Glomerular visceral epithelial cell (primary cell): ENCODE measurements at regions not wholly inside any gene's neighbourhood (a gene's known extent, or its start where the extent isn't known, plus 50 kb on each side); places are given as distances from the start of the nearest gene placed in this dataset.
"Not testable (repeated sequence)": the region's sequence is repeated elsewhere in the genome, so short reads cannot be mapped to it uniquely, and the experiment has no call there.

Experiments
- DNase-seq: peaks from one replicate; pipeline ENCODE4 v3.0.0-alpha.2; 2016; ENCODE audit errors: extremely low spot score

DNA sequence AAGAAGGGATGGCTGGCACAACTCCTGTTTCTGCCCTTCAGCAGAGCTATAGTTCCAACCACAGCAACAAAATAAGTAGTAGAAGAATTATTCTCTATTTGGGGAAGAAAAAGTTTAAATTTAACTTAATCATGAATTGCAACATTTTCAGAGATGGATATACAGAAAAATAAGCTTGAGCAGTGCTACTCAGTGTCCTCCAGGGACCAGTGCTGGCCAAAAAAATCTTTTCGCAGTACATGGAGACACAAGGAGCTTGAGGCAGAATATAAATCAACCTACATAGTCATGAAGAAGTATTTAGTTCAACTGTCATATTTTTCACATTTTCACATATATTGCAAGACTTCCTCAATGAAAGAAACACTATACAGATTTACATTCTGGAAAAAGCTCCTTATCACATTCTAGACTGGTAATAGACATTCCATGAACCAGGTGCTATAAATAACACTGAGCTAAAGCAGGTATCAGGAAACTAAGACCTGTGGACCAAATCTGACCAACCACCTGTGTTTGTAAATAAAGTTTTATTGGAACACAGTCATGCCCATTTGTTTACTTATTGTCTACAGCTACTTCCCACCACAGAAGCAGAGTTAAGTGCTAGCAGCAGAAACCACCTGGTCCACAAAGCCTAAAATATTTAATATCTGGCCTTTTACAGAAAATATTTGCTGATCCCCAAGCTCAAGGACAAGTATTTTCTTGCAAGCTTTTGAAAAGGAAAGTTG is 101.9 kb downstream of the RGS21 start:
- DNase-seq, result no peak

DNA sequence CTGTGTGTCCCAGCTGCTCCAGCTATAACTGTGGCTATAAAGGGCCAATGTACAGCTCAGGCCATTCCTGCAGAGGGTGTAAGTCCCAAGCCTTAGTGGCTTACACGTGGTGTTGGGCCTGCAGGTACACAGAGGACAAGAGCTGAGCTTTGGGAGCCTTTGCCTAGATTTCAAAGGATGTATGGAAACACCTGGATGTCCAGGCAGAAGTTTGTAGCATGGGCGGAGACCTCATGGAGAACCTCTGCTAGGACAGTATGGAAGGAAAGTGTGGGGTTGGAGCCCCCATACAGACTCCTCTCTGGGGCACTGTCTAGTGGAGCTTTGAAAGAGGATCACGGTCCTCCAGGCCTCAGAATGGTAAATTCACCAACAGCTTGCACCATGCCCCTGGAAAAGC is 113.9 kb downstream of the RGS21 start:
- no peak for DNase-seq

DNA sequence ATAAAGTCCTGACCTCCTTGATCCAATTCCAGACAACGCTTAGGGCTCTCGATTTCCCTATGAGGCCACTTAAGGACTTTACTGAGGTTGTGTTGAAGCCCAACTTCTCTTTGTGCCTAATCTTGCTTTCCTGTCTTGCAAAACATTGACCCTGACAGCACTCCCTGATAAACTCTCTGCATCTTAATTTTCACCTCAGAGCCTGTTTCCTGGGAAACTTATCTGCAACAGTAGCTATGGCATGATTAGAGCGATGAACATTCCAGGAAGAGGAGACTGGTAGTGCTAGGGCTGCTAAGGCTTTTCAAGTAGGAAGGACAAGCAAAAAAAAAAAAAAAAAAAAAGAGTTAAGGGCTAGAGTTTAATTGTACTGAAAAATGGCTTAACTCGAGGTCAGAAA is 118.9 kb downstream of the RGS21 start:
- DNase-seq, result no peak

DNA sequence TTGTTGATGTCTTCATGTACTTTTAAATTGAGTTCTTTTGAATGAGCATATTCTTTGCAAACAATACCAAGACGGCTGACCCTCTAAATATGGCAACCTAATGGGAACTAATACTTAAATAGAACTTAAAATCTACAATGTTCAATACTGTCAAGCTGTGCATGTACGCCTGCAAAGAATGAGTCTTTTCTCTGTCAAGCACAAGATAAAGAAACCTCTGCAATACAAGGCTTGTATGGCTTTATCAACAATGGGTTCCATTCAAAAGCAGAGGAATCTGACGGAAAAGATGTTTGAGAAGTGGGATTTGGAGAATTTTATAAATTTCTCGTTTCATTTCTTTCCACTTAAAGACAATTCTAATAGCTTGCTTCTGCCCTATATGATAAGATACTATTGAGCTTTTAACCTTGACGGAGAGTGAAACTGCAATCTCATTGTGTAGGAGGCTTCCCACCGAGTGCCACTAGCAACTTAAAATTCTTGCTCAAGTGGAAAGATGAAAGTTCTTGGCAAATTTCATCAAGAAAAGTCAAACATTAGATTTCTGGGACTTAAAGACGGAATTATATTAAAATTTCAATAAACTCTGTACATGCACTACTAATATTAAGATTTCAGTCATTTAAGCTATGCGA is 119.8 kb downstream of the RGS21 start:
- DNase-seq, result no peak

DNA sequence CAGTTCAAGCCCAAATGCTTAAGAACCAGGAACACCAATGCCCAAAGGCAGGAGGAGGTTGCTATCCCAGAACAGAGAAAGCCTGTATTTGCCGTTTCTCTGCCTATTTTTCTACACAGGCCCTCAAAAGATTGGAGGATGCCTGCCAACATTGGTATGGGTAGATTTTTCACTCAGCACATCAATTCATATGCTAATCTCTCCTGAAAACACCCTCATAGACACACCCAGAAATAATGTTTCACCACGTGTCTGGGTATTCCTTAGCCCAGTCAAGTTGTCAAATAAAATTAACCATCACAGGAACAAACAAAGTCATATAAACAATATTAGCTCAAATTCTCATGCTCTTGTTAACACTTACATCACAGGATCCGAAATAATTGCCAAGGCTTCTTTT is 121.9 kb downstream of the RGS21 start:
- no peak for DNase-seq

DNA sequence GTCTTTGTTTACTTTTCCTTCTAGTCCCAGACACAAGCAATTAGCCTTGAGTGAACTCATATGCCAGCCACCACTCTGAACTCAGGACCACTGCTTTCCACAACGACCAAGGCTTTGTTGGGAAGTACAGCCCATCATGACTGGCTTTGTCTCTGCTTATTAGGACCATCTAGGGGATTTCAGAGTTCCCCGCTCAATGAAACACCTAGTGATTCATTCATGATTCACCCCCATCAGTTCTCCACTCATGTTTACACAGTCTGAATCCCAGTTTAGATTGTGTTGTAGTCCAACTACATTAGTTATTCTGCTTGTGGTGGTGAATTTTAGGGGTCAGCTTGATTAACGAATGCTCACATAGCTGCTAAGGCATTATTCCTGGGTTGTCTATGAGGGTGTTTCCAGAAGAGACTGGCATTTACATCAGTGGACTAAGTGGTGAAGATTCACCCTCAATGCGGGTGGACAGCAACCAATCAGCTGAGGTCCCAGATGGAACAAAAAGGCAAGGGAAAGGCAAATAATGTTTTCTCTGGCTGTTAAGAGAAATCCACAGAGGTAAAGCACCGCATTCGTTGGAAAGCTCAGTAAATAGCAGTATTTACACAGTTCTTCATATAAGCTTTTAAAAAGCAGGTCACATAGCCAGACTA is 122.7 kb downstream of the RGS21 start:
- peak; percentile 45 for DNase-seq

DNA sequence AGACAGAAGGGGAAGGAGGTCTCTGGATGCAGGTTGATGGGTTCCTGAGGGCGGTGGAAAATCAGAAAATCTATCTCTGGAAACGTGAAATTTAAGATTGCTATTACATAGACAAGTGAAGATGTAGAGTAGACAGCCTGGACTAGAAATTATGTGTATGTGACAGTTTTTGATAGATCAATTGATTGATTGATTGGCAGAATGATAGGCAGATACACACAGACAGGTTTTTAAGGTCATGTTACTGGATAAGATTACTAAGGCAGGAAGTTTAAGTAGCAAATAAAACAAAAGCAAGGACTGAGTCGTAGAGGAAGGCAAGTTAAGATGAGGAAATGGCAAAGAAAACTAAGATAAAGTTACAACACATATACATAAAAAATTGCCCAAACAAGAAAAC is 124.7 kb downstream of the RGS21 start:
- no peak for DNase-seq

DNA sequence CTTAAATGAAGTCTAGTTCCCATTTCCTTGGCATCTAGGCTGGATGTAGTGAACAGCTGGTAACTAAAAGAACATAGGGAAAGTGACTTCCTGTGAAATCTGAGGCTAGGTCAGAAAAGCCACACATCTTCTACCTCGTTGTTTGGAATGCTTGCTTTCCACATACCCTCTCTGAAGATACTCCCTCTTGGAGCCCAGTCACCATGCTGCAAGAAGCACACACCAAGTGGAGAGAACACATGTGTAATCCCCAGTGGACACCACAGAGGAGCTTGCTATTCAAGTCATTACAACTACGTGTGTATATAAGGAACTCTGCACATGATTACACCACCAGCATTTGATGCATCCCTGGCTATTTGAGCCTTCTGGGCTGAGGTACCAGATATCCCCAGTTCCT is 125.9 kb downstream of the RGS21 start:
- DNase-seq, result no peak

DNA sequence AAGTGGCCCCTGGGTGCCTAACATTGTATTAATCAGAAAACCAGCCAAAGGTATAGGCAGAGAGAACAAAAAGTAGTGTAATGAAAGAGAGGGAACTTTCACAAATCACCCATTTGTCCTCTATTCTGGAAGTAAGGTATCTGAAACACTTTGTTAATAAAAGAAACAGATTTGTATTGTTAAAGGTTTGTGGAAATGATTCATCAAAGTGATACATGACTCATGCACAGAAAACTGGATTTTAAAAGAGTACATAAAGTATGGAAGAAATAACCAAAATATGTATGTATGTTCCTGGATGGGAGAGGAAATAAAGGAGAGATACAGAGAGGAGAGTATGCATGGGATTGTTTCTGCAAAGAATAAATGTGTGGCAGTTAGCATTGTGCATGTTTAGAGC is 126.8 kb downstream of the RGS21 start:
- DNase-seq, result no peak

DNA sequence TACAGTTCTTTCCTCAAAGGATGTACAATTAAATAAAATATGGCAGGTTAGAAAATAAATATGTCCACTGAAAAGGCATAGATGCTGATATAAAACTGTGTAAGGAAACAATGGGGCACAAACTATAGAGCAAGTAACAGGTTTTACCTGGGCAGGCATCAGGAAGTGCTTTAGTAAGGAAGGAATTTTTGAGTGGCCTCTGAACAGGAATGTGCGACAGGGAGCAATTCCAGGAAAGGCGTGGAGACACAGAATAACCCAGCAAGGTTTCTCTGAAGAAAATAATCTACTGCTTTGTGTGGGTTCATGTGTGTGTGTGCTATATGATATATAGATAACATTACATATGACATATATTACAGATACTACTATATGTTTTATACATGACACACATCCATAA is 128.4 kb downstream of the RGS21 start:
- DNase-seq, result no peak

DNA sequence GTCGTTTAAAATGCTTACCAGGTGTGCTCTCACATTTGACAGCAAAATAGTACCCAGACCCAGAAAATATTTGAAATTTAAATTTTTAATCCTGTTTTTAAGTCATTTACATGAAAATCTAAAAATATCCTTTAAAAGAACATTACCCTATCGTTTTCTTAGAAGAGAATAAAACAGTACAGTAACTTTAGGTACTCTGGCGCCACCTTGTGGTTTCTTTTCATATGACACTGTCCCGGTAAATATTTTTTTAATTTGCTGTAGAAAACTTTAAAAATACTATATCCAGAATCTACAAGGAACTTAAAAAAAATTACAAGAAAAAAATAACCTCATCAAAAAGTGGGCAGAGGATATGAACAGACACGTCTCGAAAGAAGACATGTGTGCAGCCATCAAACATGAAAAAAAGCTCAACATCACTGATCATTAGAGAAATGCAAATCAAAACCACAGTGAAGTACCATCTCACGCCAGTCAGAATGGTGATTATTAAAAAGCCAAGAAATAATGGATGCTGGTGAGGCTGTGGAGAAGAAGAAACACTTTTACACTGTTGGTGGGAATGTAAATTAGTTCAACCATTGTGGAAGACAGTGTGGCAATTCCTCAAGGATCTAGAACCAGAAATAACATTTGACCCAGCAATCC is 129.2 kb downstream of the RGS21 start:
- peak; percentile 64 for DNase-seq

DNA sequence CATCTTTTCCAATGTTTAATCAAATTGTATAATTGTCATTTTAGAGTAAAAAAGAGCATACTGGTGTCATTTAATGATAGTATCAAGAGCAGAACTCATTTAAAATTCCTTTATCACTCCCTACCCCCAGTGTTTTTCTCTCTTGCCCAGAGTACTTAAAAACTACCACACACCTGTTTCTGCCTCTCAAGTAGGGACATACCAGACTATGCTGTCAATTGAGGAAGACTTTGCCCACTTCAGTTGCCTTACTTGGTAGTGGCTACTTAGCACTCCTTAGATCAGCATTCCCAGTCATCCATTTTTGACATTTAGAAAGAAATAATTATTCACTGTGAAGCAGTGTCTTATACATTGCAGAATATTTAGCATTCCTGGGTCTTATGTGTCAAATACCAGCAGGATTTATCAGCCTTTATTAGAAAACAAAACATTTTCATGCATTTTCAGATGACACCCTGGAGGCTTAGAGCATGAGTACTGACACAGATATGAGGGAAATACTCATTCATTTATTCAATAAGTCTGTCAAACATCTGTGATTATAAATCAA is 127.5 kb upstream of the RGS1 start:
- no peak for DNase-seq

DNA sequence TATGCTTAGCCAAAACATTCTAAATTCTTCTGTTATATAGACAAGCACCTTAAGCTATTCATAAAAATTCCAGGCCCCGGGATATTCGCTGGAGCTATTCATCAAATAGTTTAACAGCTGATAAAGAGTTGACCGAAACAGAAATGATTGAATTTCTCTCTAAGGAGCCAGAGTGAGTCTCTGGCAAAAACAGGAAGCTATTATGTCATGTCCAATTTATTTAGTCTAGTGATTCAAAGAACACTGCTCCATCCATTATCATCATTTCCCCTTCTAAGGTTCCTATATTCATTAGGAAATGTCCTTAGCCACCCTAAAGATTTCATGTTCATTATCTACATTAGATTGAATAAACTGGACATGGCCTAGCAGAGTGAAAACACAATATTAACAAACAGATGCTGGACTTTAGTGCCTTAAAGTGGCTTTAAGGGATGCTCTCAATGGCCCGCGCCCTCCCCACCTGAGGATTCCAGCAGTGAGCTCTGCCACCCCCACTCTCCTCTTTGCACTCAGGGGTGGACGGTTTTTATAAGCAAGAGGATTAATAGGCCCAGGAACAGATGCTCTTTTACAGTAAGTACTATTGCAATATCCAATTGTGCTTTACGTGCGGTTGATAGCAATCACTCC is 122.1 kb upstream of the RGS1 start:
- DNase-seq, result no peak

DNA sequence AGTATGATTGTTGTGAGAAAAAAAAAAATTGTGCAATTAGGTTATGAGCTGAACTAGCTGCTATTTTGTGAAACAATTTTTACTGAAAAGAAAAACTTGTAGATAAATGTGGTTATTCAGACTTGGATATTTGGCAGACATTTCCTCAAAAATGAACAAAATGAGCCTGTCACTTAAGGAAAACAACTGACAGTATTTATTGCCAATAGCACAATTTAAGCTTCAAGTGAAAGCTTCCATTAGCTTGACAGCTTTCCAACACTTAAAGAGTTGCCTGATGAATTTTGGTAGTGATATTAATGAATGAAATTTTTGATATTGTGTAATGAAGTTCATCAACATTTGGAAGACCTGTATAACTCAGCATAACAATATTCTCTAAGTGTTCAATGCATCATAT is 116.1 kb upstream of the RGS1 start:
- DNase-seq, result no peak

DNA sequence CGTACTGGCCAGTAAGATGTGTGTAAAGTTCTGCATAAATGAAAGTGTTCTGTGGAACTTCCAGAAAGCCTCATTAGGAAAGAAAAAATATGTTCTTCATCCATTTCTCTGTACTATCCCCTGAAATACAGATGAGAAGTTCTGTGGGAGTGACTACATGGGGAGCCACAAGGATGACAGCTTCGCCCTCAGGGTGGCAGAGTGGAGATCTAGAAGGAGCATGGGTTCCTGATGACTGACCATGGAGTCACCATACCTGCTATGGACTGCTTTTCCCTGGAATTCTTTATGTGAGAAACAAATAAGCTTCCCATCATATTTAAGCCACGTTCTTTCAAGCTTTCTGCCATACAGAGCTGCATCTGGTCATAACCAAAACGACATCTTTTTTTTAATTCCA is 113.9 kb upstream of the RGS1 start:
- DNase-seq, result no peak

DNA sequence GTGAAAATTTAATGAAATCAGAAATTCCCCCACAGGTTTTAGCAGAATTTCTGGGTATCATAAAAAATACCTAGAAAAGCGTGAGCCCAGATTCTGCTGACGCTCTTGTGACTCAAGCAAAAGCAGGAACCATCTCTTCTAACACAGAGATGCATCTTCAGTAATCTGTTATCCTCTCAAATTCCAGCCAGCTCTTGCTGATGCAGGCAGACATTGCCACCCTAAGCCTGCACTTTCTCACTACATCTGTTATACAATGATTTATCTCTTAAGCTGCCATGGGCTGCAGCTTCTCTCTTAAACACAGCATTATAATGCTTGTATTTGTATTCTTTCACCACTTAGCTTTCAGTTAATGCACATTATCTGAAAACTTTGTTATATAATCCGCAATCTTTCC is 113.0 kb upstream of the RGS1 start:
- no peak for DNase-seq

DNA sequence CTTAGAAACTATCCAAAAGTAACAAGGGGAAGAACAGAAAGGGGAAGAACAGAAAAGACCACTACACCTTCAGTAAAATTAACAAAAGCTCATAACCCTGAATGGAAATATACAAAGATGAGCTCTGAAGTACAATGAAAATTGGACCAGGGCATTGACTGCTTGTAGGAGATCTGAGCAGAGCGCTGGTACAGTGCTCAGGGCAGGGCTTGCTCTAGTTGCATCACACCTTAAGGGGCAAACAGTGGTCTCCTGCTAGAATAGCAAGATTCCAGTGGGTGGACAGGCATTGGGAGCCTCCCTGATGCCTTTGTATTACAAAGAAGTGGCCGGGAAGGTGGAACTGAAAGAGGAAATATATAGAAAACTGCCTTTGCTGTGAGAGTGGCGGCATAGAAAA is 111.9 kb upstream of the RGS1 start:
- DNase-seq, result no peak

DNA sequence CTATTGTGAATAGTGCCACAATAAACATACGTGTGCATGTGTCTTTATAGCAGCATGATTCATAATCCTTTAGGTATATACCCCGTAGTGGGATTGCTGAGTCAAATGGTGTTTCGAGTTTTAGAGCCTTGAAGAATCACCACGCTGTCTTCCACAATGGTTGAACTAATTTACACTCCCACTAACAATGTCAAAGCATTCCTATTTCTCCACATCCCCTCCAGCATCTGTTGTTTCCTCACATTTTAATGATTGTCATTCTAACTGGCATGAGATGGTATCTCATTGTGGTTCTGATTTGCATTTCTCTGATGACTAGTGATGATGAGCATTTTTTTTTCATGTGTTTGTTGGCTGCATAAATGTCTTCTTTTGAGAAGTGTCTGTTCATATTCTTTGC is 110.4 kb upstream of the RGS1 start:
- DNase-seq, result not testable (repeated sequence)

DNA sequence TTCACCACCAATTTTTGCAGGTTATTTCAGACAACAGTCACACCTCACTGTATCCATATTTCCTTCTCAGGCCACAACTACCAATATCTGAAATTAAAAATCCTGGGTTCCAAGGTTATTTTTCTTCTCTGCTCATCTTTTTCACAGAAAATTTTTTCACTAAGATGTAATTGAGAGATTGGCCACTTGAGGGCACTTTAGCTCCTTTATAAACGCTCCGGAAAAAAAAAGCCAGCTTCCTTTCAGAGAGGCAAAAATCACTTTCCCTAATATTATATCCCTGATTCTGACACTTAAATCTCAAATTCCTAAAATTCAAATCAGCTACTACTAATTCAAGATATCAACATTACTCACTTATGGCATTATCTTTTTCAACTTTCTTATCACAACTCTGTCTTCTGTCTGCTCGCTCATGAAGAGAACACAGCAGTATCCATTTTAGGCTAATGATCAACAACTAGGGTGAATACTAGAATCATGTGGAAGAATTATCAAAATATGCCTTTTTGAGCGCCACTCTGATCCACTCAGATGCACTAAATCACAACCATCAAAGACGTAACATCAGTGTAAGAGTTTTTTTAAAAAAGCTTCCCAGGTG is 101.4 kb upstream of the RGS1 start:
- peak; percentile 51 for DNase-seq

DNA sequence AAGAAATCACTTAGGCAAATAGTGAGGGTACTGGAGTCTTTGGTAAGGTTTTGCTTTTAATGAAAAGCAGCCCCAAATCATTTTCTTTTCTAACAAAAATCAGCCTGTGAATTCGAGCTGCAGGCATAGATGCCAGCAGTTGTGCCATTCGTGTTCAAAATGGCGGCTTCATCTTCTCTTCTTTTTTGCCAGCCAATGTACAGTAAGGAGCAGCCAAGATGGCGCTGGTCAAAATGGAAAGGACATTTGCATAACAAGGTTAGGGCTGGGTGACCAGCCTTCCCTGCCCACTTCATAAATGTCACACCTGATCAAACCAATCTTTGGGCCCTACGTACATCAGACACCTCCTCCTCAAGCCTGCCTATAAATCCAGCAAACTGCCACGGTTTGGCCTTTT is 100.2 kb upstream of the RGS1 start:
- DNase-seq, result no peak

DNA sequence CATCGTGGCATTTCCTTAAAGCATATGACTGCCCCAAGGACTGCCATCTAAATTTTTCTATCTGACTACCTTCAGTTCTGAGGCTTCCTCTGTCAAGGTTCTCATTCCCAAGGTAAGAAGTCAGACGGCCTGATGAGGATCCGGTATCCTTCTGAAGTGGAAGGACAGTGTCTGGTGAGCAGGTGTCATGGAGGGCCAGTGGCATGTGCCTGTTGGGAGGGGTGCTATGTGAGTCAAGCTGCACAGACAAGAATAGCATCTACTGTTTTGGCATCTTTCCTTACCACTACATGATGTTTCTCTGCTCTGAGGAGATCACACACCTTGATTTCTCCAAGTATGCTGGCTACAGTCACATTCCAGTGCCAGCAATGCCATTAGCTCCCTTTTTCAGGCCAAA is 99.6 kb upstream of the RGS1 start:
- DNase-seq, result no peak
